WTC11 (cell line): ENCODE measurements at regions not wholly inside any gene's neighbourhood (a gene's known extent, or its start where the extent isn't known, plus 50 kb on each side); places are given as distances from the start of the nearest gene placed in this dataset.

Experiments
- ATAC-seq: fragments of 200-7000 bp; cut with Tn5 transposase; 2 replicates; pipeline ENCODE4 v1.10.0; 2021; ENCODE audit warnings: mild to moderate bottlenecking, moderate library complexity
- CTCF ChIA-PET: fragments of 300-600 bp; sonication (Branson Sonifier 250); formaldehyde crosslinking; loops from one replicate; lab custom pipeline; 2021; ENCODE audit warnings: antibody characterized with exemption; lab: Charles Lee
- POLR2A ChIA-PET: fragments of 350-600 bp; sonication (Branson Sonifier 250); formaldehyde crosslinking; loops from one replicate; lab custom pipeline; 2021; ENCODE audit warnings: antibody characterized with exemption; lab: Charles Lee
- DNase-seq: peaks from one replicate; pipeline ENCODE4 v3.0.0; 2021; ENCODE audit warnings: low spot score
- H3K27ac Mint-ChIP-seq: 2 replicates; pipeline ENCODE4 v1.8.0; 2021; ENCODE audit warnings: mixed read lengths
- H3K27me3 Mint-ChIP-seq: 2 replicates; pipeline ENCODE4 v1.8.0; 2021; ENCODE audit warnings: low read depth, mild to moderate bottlenecking, moderate library complexity, mixed read lengths
- H3K36me3 Mint-ChIP-seq: 2 replicates; pipeline ENCODE4 v1.8.0; 2021; ENCODE audit warnings: mixed read lengths
- H3K4me1 Mint-ChIP-seq: 2 replicates; pipeline ENCODE4 v1.8.0; 2022; ENCODE audit warnings: mixed read lengths
- H3K4me3 Mint-ChIP-seq: 2 replicates; pipeline ENCODE4 v1.8.0; 2021; ENCODE audit warnings: mild to moderate bottlenecking, moderate library complexity, mixed read lengths
- H3K9me3 Mint-ChIP-seq: 2 replicates; pipeline ENCODE4 v1.8.0; 2021; ENCODE audit warnings: mixed read lengths
- CBFB ChIP-seq: sonication (generic); formaldehyde crosslinking; IDR thresholded peaks from 2 replicates; pipeline ENCODE4 v1.8.1; 2022; ENCODE audit warnings: mild to moderate bottlenecking, low read depth, missing genetic modification reagents
- E2F1 ChIP-seq: sonication (generic); formaldehyde crosslinking; IDR thresholded peaks from 2 replicates; pipeline ENCODE4 v1.8.0; 2022; ENCODE audit warnings: mild to moderate bottlenecking, missing genetic modification reagents
- E2F5 ChIP-seq: sonication (generic); formaldehyde crosslinking; IDR thresholded peaks from 2 replicates; pipeline ENCODE4 v1.8.1; 2022; ENCODE audit warnings: mild to moderate bottlenecking, moderate library complexity, missing genetic modification reagents
- ELF4 ChIP-seq: sonication (generic); formaldehyde crosslinking; IDR thresholded peaks from 2 replicates; pipeline ENCODE4 v1.8.1; 2022; ENCODE audit warnings: low read depth, mild to moderate bottlenecking, moderate library complexity, missing genetic modification reagents
- ESRRA ChIP-seq: sonication (generic); formaldehyde crosslinking; IDR thresholded peaks from 2 replicates; pipeline ENCODE4 v1.8.1; 2022; ENCODE audit warnings: mild to moderate bottlenecking, missing genetic modification reagents, borderline replicate concordance
- FOXJ3 ChIP-seq: sonication (generic); formaldehyde crosslinking; IDR thresholded peaks from 2 replicates; pipeline ENCODE4 v1.9.0; 2021; ENCODE audit warnings: missing genetic modification reagents, mild to moderate bottlenecking, borderline replicate concordance
- JUN ChIP-seq: sonication (generic); formaldehyde crosslinking; IDR thresholded peaks from 2 replicates; pipeline ENCODE4 v1.8.0; 2023; ENCODE audit warnings: mild to moderate bottlenecking, missing genetic modification reagents
- MYBL2 ChIP-seq: sonication (generic); formaldehyde crosslinking; IDR thresholded peaks from 2 replicates; pipeline ENCODE4 v1.8.1; 2023; ENCODE audit warnings: mild to moderate bottlenecking, moderate library complexity, missing genetic modification reagents
- NFE2L1 ChIP-seq: sonication (generic); formaldehyde crosslinking; IDR thresholded peaks from 2 replicates; pipeline ENCODE4 v1.8.1; 2023; ENCODE audit warnings: missing genetic modification reagents
- PRDM15 ChIP-seq: sonication (generic); formaldehyde crosslinking; IDR thresholded peaks from 2 replicates; pipeline ENCODE4 v1.8.0; 2022; ENCODE audit warnings: missing genetic modification reagents
- TEAD4 ChIP-seq: sonication (generic); formaldehyde crosslinking; IDR thresholded peaks from 2 replicates; pipeline ENCODE4 v1.8.0; 2022; ENCODE audit warnings: mild to moderate bottlenecking, missing genetic modification reagents
- USF1 ChIP-seq: sonication (generic); formaldehyde crosslinking; IDR thresholded peaks from 2 replicates; pipeline ENCODE4 v1.8.0; 2022; ENCODE audit warnings: mild to moderate bottlenecking, missing genetic modification reagents
- ZNF416 ChIP-seq: fragments of 250-450 bp; sonication (Bioruptor Pico); IDR thresholded peaks from 2 replicates; pipeline ENCODE4 v1.9.0; 2021; ENCODE audit warnings: mild to moderate bottlenecking, inconsistent platforms
- ZNF423 ChIP-seq: fragments of 250-450 bp; sonication (Bioruptor Pico); IDR thresholded peaks from 2 replicates; pipeline ENCODE4 v2.1.2; 2022; ENCODE audit warnings: mild to moderate bottlenecking, moderate library complexity
- ZNF425 ChIP-seq: fragments of 250-450 bp; sonication (Bioruptor Pico); conservative IDR thresholded peaks from 2 replicates; pipeline ENCODE4 v1.9.0; 2021; ENCODE audit warnings: mild to moderate bottlenecking
- ZNF671 ChIP-seq: fragments of 250-450 bp; sonication (Bioruptor Pico); IDR thresholded peaks from 2 replicates; pipeline ENCODE4 v1.8.0; 2021; ENCODE audit warnings: mild to moderate bottlenecking
- ZSCAN18 ChIP-seq: fragments of 250-450 bp; sonication (Bioruptor Pico); IDR thresholded peaks from 2 replicates; pipeline ENCODE4 v2.1.2; 2022; ENCODE audit warnings: mild to moderate bottlenecking, moderate library complexity

- Mint-ChIP-seq H3K27ac (no peak overlapping the region), H3K4me1 (no peaks in the 10 kb centered on the region), H3K4me3 (no peak overlapping the region), H3K9me3 (peaks cover 19% of the 10 kb centered on the region), H3K27me3 (no peaks in the 10 kb centered on the region), H3K36me3 (peaks cover 8% of the 10 kb centered on the region)
- ATAC-seq (no peak), DNase-seq (no peak)
- ChIA-PET POLR2A (no interaction called here), CTCF (no interaction called here)
- no peak for TF ChIP-seq MYBL2 (CRISPR knock-in tag)
- TF ChIP-seq ZNF416 (CRISPR knock-in tag): no peak
- no peak for TF ChIP-seq ZNF671
- TF ChIP-seq NFE2L1 (CRISPR knock-in tag): no peak
- no peak for TF ChIP-seq TEAD4 (CRISPR knock-in tag)
- TF ChIP-seq CBFB (CRISPR knock-in tag): no peak
- no peak for TF ChIP-seq ZSCAN18 (CRISPR knock-in tag)
Observed at GRCh38 chr2:213213186-213213585, 61.8 kb upstream of the IKZF2 start.

GRCh38 chr2:213214209-213214608, 62.8 kb upstream of the IKZF2 start:
- H3K36me3 Mint-ChIP-seq: peaks cover 8% of the 10 kb centered on the region
- DNase-seq: no peak
- TF ChIP-seq PRDM15 (CRISPR knock-in tag) (peak; percentile 83), ZNF423 (CRISPR knock-in tag) (no peak)
- TF ChIP-seq, all 79 proteins: peak for 1
- CTCF ChIA-PET: no interaction called here
- POLR2A ChIA-PET: no interaction called here
- no peak for ATAC-seq
- Mint-ChIP-seq H3K9me3 (peaks cover 19% of the 10 kb centered on the region), H3K4me3 (no peak overlapping the region), H3K27me3 (no peaks in the 10 kb centered on the region), H3K4me1 (no peaks in the 10 kb centered on the region), H3K27ac (no peak overlapping the region)

GRCh38 chr2:213216461-213216860, 65.0 kb upstream of the IKZF2 start:
- TF ChIP-seq ELF4 (no peak), USF1 (CRISPR knock-in tag) (no peak), E2F1 (CRISPR knock-in tag) (no peak), FOXJ3 (CRISPR knock-in tag) (no peak), TEAD4 (CRISPR knock-in tag) (no peak), ESRRA (CRISPR knock-in tag) (no peak), JUN (CRISPR knock-in tag) (no peak), ZNF425 (CRISPR knock-in tag) (no peak), E2F5 (CRISPR knock-in tag) (no peak)
- ChIA-PET CTCF (no interaction called here), POLR2A (no interaction called here)
- no peaks in the 10 kb centered on the region for H3K4me1 Mint-ChIP-seq
- peaks cover 4% of the 10 kb centered on the region for H3K36me3 Mint-ChIP-seq
- no peak for ATAC-seq
- H3K27me3 Mint-ChIP-seq: no peaks in the 10 kb centered on the region
- H3K4me3 Mint-ChIP-seq: no peak overlapping the region
- DNase-seq: no peak
- peaks cover 16% of the 10 kb centered on the region for H3K9me3 Mint-ChIP-seq
- no peak overlapping the region for H3K27ac Mint-ChIP-seq
